AG10803 (cell line): ENCODE measurements at regions not wholly inside any gene's neighbourhood (a gene's known extent, or its start where the extent isn't known, plus 50 kb on each side); places are given as distances from the start of the nearest gene placed in this dataset.

Source experiments
- DNase-seq: peaks from one replicate; pipeline ENCODE4 v3.0.0; 2010; ENCODE audit warnings: low read depth
- H3K4me3 ChIP-seq: 2 replicates; pipeline ENCODE4 v1.5.1; 2011; ENCODE audit warnings: mild to moderate bottlenecking, low read length, control low read depth
- TF ChIP-seq, protein P1 (sequence below): conservative IDR thresholded peaks from 2 replicates; pipeline ENCODE4 v1.5.1; 2011; ENCODE audit warnings: mild to moderate bottlenecking, low read length, control low read depth, inconsistent platforms

- no peak overlapping the region for H3K4me3 ChIP-seq
- TF ChIP-seq, protein P1, sequence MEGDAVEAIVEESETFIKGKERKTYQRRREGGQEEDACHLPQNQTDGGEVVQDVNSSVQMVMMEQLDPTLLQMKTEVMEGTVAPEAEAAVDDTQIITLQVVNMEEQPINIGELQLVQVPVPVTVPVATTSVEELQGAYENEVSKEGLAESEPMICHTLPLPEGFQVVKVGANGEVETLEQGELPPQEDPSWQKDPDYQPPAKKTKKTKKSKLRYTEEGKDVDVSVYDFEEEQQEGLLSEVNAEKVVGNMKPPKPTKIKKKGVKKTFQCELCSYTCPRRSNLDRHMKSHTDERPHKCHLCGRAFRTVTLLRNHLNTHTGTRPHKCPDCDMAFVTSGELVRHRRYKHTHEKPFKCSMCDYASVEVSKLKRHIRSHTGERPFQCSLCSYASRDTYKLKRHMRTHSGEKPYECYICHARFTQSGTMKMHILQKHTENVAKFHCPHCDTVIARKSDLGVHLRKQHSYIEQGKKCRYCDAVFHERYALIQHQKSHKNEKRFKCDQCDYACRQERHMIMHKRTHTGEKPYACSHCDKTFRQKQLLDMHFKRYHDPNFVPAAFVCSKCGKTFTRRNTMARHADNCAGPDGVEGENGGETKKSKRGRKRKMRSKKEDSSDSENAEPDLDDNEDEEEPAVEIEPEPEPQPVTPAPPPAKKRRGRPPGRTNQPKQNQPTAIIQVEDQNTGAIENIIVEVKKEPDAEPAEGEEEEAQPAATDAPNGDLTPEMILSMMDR, result no peak
Measured at GRCh38 chr11:26063915-26064314, 268.0 kb upstream of the ANO3 start.

GRCh38 chr11:26065944-26066343, 266.0 kb upstream of the ANO3 start:
- no peak overlapping the region for H3K4me3 ChIP-seq
- DNase-seq, result no peak
- TF ChIP-seq, protein P1, result no peak

More at GRCh38 chr11:26063915-26064314, 268.0 kb upstream of the ANO3 start:
- DNase-seq, result no peak

DNA sequence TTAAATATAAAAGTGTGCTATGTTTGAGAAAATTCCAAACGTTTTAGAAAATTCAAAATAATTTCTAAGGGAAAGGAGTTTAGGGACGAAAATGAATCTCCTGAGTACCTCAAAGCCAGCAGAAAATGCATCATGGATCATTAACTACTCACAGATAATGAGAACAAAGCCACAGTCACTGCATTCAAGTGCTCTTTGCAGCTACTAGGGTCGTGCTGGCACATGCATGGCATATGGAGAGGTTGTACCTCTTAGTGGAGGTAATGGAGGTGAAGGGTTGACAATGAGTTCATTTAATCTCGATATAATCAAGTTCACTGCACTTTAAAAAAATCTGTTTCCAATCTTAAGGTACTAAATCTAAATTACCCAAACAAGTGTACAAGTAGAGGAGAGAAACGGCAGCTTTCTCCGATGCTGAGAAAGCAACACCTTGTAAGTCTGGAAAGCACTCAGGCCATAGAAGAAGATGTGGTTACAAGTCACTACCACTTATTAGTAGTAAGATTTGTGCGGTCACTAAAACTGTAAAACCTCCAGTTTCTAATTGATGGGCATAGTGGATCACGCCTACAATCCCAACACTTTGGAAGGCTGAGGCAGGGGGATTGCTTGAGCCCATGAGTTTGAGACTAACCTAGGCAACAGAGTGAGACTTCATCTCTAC, 261.1 kb upstream of the ANO3 start:
- H3K4me3 ChIP-seq, result no peak overlapping the region
- TF ChIP-seq, protein P1, result no peak
- no peak for DNase-seq

DNA sequence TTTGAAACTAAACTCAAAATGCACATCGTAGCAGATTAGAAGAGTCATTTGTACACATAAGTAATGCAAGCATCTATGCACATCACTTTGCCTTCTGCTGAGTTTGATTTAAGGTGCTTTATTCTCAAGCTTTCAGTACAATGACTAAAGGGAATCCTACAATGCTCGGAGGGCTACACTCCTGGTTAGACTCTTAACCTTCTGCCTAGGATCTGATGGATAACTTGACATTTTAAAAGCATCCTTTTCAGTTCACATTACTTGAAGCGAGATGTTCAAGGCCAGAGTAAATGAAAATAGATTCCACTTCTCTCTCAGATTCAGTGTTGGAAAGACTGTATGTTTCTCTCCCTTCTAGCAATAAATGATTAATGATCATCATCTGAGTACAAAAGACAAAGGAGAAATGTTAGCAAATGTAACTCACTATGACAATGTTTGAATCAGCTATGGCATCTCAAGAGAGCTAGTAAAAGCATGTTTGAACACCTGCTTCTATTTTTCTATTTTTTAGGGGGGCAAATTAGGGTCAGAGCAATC, 259.2 kb upstream of the ANO3 start:
- TF ChIP-seq, protein P1, result no peak
- no peak for DNase-seq
- no peak overlapping the region for H3K4me3 ChIP-seq

DNA sequence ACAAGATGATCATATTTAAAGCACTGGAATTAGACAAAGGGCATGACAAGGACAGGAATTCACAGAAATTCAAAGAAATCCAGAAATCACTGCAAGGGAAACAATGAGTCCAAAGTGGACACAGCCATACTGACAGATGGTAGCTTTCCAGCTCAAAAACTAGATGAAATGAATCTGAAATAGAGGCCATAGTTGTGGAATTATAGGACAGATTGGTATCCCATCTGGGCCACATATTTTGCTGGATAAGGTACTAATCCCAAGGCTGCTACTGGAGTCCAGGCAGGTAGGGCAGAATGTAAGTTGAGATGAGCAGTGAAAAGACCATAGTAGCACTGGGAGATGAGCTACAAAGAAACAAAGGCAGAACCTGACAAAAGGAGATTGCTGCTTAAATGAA, 258.3 kb upstream of the ANO3 start:
- no peak overlapping the region for H3K4me3 ChIP-seq
- no peak for DNase-seq
- TF ChIP-seq, protein P1, result no peak

- TF ChIP-seq, protein P1, result no peak
- H3K4me3 ChIP-seq, result no peak overlapping the region
- DNase-seq, result no peak
Measured at GRCh38 chr11:26076233-26076990, 255.5 kb upstream of the ANO3 start.
